BE2C (cell line): ENCODE measurements at regions not wholly inside any gene's neighbourhood (a gene's known extent, or its start where the extent isn't known, plus 50 kb on each side); places are given as distances from the start of the nearest gene placed in this dataset.

ENCODE experiments used
- DNase-seq: peaks from one replicate; pipeline ENCODE4 v3.0.0-alpha.2; 2020
- H3K27me3 ChIP-seq: fragments of 250-450 bp; sonication (Bioruptor Pico); 2 replicates; pipeline ENCODE4 v1.5.1; 2020; ENCODE audit warnings: mild to moderate bottlenecking
- H3K36me3 ChIP-seq: fragments of 250-450 bp; sonication (Bioruptor Pico); 2 replicates; pipeline ENCODE4 v1.5.1; 2020; ENCODE audit warnings: mild to moderate bottlenecking
- H3K4me1 ChIP-seq: fragments of 250-450 bp; sonication (Bioruptor Pico); 2 replicates; pipeline ENCODE4 v1.5.1; 2020
- H3K4me3 ChIP-seq: 2 replicates; pipeline ENCODE4 v1.5.1; 2011; ENCODE audit warnings: low read depth, low read length
- H3K9me3 ChIP-seq: fragments of 250-450 bp; sonication (Bioruptor Pico); 2 replicates; pipeline ENCODE4 v1.5.1; 2020
- CTCF ChIP-seq: IDR thresholded peaks from 2 replicates; pipeline ENCODE4 v1.5.1; 2012; ENCODE audit warnings: mild to moderate bottlenecking, low read depth, low read length

GRCh38 chr10:128885573-128886555, 581.2 kb upstream of the MGMT start:
- TF ChIP-seq CTCF = no peak
- no peak overlapping the region for H3K4me3 ChIP-seq
- no peaks in the 10 kb centered on the region for H3K36me3 ChIP-seq
- H3K27me3 ChIP-seq = no peaks in the 10 kb centered on the region
- H3K4me1 ChIP-seq = no peaks in the 10 kb centered on the region
- no peak for DNase-seq
- H3K9me3 ChIP-seq = no peaks in the 10 kb centered on the region

GRCh38 chr10:128887856-128888255, 579.2 kb upstream of the MGMT start:
- Histone ChIP-seq H3K4me3 (no peak overlapping the region), H3K27me3 (no peaks in the 10 kb centered on the region), H3K4me1 (no peaks in the 10 kb centered on the region), H3K9me3 (no peaks in the 10 kb centered on the region), H3K36me3 (no peaks in the 10 kb centered on the region)
- TF ChIP-seq CTCF = no peak
- no peak for DNase-seq

- H3K4me1 ChIP-seq = no peaks in the 10 kb centered on the region
- no peak for DNase-seq
- no peaks in the 10 kb centered on the region for H3K9me3 ChIP-seq
- no peaks in the 10 kb centered on the region for H3K27me3 ChIP-seq
- H3K36me3 ChIP-seq = no peaks in the 10 kb centered on the region
- TF ChIP-seq CTCF = no peak
- H3K4me3 ChIP-seq = no peak overlapping the region
Observed at GRCh38 chr10:128892005-128892404, 575.0 kb upstream of the MGMT start.

- no peaks in the 10 kb centered on the region for H3K36me3 ChIP-seq
- no peaks in the 10 kb centered on the region for H3K9me3 ChIP-seq
- no peak overlapping the region for H3K4me3 ChIP-seq
- TF ChIP-seq CTCF = no peak
- DNase-seq = no peak
- H3K27me3 ChIP-seq = no peaks in the 10 kb centered on the region
- no peaks in the 10 kb centered on the region for H3K4me1 ChIP-seq
Observed at GRCh38 chr10:128894641-128895040, 572.4 kb upstream of the MGMT start.

- TF ChIP-seq CTCF = no peak
Observed at GRCh38 chr10:128895473-128895872, 571.6 kb upstream of the MGMT start.

GRCh38 chr10:128896116-128896795, 570.8 kb upstream of the MGMT start:
- H3K27me3 ChIP-seq = 0 out of 2 replicates have a peak, but pooled peaks cover 2% of the 10 kb centered on the region
- no peaks in the 10 kb centered on the region for H3K36me3 ChIP-seq
- no peaks in the 10 kb centered on the region for H3K9me3 ChIP-seq
- no peak for TF ChIP-seq CTCF
- DNase-seq = no peak
- no peak overlapping the region for H3K4me3 ChIP-seq
- H3K4me1 ChIP-seq = no peaks in the 10 kb centered on the region

More at GRCh38 chr10:128895473-128895872, 571.6 kb upstream of the MGMT start:
- Histone ChIP-seq H3K4me1 (no peaks in the 10 kb centered on the region), H3K27me3 (no peaks in the 10 kb centered on the region), H3K36me3 (no peaks in the 10 kb centered on the region), H3K4me3 (no peak overlapping the region), H3K9me3 (no peaks in the 10 kb centered on the region)
- no peak for DNase-seq
